ENCODE measurements at regions not wholly inside any gene's neighbourhood (a gene's known extent, or its start where the extent isn't known, plus 50 kb on each side); places are given as distances from the start of the nearest gene placed in this dataset.

DNA sequence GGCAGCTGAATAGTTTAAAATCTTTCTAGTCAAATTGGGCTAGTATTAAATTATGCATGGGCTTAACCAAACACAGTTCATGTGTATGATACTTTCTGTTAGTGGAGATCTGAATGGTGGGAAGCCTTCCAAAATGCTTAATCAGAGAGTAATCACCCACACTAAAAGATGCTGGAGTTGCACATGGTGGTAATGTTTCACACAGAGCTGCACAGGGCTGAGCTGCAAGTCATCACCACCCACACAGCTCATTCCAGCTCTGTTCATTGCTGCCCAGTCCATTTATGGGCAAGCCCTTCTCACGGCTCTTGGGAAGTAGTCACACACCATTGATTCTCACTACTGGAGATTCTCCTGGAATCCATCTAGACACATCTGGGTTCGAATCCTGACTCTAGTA lies 351.5 kb upstream of the KCNN2 start:
- no peak overlapping the region for H3K4me3 Mint-ChIP-seq
- no peaks in the 10 kb centered on the region for H3K4me1 Mint-ChIP-seq (ENCODE audit: unreplicated experiment)
- no peak overlapping the region for H3K27ac Mint-ChIP-seq
- no peaks in the 10 kb centered on the region for H3K27me3 Mint-ChIP-seq
- DNase-seq (ENCODE audit: extremely low spot score, unreplicated experiment) = no peak
- TF ChIP-seq, protein P1, sequence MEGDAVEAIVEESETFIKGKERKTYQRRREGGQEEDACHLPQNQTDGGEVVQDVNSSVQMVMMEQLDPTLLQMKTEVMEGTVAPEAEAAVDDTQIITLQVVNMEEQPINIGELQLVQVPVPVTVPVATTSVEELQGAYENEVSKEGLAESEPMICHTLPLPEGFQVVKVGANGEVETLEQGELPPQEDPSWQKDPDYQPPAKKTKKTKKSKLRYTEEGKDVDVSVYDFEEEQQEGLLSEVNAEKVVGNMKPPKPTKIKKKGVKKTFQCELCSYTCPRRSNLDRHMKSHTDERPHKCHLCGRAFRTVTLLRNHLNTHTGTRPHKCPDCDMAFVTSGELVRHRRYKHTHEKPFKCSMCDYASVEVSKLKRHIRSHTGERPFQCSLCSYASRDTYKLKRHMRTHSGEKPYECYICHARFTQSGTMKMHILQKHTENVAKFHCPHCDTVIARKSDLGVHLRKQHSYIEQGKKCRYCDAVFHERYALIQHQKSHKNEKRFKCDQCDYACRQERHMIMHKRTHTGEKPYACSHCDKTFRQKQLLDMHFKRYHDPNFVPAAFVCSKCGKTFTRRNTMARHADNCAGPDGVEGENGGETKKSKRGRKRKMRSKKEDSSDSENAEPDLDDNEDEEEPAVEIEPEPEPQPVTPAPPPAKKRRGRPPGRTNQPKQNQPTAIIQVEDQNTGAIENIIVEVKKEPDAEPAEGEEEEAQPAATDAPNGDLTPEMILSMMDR (conservative IDR thresholded peaks at IDR 0.05) = no peak
- no peaks in the 10 kb centered on the region for H3K9me3 Mint-ChIP-seq
- H3K36me3 Mint-ChIP-seq = no peaks in the 10 kb centered on the region

GRCh38 chr5:114018186-114018585 lies 343.7 kb upstream of the KCNN2 start:
- no peak for DNase-seq (ENCODE audit: extremely low spot score, unreplicated experiment)
- Mint-ChIP-seq H3K9me3 (peaks cover 5% of the 10 kb centered on the region), H3K4me3 (no peak overlapping the region), H3K27ac (no peak overlapping the region), H3K36me3 (no peaks in the 10 kb centered on the region), H3K4me1 (ENCODE audit: unreplicated experiment) (peaks cover 12% of the 10 kb centered on the region), H3K27me3 (peaks cover 3% of the 10 kb centered on the region)
- TF ChIP-seq, protein P1 (conservative IDR thresholded peaks at IDR 0.05) = peak; percentile 57

- no peaks in the 10 kb centered on the region for H3K27me3 Mint-ChIP-seq
- H3K9me3 Mint-ChIP-seq = peaks cover 17% of the 10 kb centered on the region
- DNase-seq (ENCODE audit: extremely low spot score, unreplicated experiment) = no peak
- no peaks in the 10 kb centered on the region for H3K36me3 Mint-ChIP-seq
- TF ChIP-seq, protein P1 (conservative IDR thresholded peaks at IDR 0.05) = no peak
- H3K4me1 Mint-ChIP-seq (ENCODE audit: unreplicated experiment) = no peaks in the 10 kb centered on the region
- no peak overlapping the region for H3K27ac Mint-ChIP-seq
- no peak overlapping the region for H3K4me3 Mint-ChIP-seq
Observed at GRCh38 chr5:114038756-114039155, 323.1 kb upstream of the KCNN2 start.

DNA sequence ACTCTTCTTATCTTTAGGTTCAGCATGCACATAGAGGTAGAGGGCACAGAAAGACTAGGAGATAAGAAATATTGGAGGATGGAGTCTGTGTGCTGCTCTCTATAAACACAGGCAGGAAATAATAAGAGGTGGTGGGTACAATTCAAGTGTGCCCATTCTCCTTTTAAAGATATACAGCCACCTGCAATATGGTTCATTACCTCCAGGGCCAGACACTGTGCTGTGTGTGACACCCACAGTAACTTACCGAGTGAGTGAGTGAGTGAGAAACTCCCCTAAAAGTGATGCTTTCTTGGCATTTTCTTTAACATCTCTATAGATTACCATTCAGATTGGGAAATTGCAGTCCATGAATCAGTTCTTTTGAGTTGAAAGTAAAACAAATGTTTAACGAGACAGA lies 311.8 kb upstream of the KCNN2 start:
- H3K4me3 Mint-ChIP-seq = no peak overlapping the region
- H3K36me3 Mint-ChIP-seq = no peaks in the 10 kb centered on the region
- DNase-seq (ENCODE audit: extremely low spot score, unreplicated experiment) = no peak
- H3K4me1 Mint-ChIP-seq (ENCODE audit: unreplicated experiment) = peaks cover 22% of the 10 kb centered on the region
- no peaks in the 10 kb centered on the region for H3K9me3 Mint-ChIP-seq
- H3K27me3 Mint-ChIP-seq = peaks cover 17% of the 10 kb centered on the region
- no peak overlapping the region for H3K27ac Mint-ChIP-seq
- TF ChIP-seq, protein P1 (conservative IDR thresholded peaks at IDR 0.05) = no peak

DNA sequence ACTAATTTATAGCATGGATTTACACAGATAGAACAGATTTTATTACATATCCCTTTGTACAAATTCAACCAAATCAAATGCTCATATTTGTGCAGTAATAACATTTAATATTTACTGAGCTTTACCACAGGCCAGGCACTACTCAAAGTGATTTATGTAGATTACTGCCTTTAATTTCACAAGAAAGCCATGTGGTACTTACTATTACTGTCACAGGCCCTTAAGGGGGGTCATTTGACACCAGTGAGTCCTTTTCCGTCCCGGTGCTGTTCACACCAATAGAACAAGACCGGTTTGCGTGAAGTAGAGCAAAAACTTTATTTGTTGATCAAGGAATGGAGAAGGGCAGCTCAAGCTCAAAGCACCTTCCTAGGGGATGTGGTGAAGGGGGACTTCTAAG lies 308.5 kb upstream of the KCNN2 start:
- Mint-ChIP-seq H3K36me3 (no peaks in the 10 kb centered on the region), H3K4me3 (peak overlapping the region; percentile 81), H3K9me3 (no peaks in the 10 kb centered on the region), H3K27me3 (peaks cover 43% of the 10 kb centered on the region), H3K27ac (no peak overlapping the region), H3K4me1 (ENCODE audit: unreplicated experiment) (peaks cover 22% of the 10 kb centered on the region)
- no peak for DNase-seq (ENCODE audit: extremely low spot score, unreplicated experiment)
- TF ChIP-seq, protein P1 (conservative IDR thresholded peaks at IDR 0.05) = no peak

DNA sequence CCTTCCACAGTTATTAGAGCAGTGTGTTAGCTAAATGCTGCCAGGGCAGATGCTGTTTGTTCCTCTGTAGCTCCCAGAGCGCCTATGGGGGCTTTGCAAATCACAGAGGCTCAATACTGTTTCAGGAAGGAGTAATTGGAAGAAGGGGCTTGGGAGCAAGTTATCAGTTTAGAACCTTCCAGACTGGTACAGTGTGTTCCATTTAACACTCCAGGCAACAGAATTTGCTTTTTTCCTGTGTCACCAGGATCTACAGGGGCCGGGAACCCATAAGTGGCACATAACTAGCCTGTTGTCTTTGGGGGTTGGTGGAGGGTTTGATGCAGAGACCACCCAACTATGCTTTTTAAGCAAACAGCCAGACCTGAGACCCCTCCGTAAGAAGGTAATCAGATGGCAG lies 307.3 kb upstream of the KCNN2 start:
- TF ChIP-seq, protein P1 (conservative IDR thresholded peaks at IDR 0.05) = no peak
- no peaks in the 10 kb centered on the region for H3K9me3 Mint-ChIP-seq

More for the DNA sequence above, 307.3 kb upstream of the KCNN2 start:
- H3K27me3 Mint-ChIP-seq = peaks cover 54% of the 10 kb centered on the region
- no peaks in the 10 kb centered on the region for H3K36me3 Mint-ChIP-seq
- DNase-seq (ENCODE audit: extremely low spot score, unreplicated experiment) = no peak
- H3K27ac Mint-ChIP-seq = no peak overlapping the region
- H3K4me1 Mint-ChIP-seq (ENCODE audit: unreplicated experiment) = peaks cover 22% of the 10 kb centered on the region
- H3K4me3 Mint-ChIP-seq = peak overlapping the region; percentile 81
